ENCODE measurements at regions not wholly inside any gene's neighbourhood (a gene's known extent, or its start where the extent isn't known, plus 50 kb on each side); places are given as distances from the start of the nearest gene placed in this dataset.

DNA sequence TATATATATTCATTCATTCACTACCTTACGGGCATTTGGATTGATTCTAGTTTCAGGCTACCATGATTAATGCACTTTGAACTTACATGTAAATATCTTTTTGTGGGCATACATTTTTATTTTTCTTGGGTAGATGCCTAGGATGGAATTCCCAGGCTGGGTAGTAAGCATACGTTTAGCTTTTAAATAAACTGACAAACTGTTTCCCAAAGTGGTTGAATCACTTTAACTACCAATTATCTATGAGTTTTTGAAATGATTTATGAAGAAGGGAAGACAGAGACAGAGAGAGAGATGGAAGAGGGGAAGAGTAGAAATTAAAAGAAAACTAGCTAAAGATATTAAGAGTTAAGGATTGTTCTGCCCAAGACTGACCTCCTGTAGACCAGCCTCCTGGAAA lies 612.6 kb downstream of the PSAT1 start (continued):
- TF ChIP-seq, protein P1, sequence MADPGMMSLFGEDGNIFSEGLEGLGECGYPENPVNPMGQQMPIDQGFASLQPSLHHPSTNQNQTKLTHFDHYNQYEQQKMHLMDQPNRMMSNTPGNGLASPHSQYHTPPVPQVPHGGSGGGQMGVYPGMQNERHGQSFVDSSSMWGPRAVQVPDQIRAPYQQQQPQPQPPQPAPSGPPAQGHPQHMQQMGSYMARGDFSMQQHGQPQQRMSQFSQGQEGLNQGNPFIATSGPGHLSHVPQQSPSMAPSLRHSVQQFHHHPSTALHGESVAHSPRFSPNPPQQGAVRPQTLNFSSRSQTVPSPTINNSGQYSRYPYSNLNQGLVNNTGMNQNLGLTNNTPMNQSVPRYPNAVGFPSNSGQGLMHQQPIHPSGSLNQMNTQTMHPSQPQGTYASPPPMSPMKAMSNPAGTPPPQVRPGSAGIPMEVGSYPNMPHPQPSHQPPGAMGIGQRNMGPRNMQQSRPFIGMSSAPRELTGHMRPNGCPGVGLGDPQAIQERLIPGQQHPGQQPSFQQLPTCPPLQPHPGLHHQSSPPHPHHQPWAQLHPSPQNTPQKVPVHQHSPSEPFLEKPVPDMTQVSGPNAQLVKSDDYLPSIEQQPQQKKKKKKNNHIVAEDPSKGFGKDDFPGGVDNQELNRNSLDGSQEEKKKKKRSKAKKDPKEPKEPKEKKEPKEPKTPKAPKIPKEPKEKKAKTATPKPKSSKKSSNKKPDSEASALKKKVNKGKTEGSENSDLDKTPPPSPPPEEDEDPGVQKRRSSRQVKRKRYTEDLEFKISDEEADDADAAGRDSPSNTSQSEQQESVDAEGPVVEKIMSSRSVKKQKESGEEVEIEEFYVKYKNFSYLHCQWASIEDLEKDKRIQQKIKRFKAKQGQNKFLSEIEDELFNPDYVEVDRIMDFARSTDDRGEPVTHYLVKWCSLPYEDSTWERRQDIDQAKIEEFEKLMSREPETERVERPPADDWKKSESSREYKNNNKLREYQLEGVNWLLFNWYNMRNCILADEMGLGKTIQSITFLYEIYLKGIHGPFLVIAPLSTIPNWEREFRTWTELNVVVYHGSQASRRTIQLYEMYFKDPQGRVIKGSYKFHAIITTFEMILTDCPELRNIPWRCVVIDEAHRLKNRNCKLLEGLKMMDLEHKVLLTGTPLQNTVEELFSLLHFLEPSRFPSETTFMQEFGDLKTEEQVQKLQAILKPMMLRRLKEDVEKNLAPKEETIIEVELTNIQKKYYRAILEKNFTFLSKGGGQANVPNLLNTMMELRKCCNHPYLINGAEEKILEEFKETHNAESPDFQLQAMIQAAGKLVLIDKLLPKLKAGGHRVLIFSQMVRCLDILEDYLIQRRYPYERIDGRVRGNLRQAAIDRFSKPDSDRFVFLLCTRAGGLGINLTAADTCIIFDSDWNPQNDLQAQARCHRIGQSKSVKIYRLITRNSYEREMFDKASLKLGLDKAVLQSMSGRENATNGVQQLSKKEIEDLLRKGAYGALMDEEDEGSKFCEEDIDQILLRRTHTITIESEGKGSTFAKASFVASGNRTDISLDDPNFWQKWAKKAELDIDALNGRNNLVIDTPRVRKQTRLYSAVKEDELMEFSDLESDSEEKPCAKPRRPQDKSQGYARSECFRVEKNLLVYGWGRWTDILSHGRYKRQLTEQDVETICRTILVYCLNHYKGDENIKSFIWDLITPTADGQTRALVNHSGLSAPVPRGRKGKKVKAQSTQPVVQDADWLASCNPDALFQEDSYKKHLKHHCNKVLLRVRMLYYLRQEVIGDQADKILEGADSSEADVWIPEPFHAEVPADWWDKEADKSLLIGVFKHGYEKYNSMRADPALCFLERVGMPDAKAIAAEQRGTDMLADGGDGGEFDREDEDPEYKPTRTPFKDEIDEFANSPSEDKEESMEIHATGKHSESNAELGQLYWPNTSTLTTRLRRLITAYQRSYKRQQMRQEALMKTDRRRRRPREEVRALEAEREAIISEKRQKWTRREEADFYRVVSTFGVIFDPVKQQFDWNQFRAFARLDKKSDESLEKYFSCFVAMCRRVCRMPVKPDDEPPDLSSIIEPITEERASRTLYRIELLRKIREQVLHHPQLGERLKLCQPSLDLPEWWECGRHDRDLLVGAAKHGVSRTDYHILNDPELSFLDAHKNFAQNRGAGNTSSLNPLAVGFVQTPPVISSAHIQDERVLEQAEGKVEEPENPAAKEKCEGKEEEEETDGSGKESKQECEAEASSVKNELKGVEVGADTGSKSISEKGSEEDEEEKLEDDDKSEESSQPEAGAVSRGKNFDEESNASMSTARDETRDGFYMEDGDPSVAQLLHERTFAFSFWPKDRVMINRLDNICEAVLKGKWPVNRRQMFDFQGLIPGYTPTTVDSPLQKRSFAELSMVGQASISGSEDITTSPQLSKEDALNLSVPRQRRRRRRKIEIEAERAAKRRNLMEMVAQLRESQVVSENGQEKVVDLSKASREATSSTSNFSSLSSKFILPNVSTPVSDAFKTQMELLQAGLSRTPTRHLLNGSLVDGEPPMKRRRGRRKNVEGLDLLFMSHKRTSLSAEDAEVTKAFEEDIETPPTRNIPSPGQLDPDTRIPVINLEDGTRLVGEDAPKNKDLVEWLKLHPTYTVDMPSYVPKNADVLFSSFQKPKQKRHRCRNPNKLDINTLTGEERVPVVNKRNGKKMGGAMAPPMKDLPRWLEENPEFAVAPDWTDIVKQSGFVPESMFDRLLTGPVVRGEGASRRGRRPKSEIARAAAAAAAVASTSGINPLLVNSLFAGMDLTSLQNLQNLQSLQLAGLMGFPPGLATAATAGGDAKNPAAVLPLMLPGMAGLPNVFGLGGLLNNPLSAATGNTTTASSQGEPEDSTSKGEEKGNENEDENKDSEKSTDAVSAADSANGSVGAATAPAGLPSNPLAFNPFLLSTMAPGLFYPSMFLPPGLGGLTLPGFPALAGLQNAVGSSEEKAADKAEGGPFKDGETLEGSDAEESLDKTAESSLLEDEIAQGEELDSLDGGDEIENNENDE (IDR thresholded peaks at IDR 0.05; ENCODE audit: insufficient replicate concordance, low read length), result no peak
- no peak for TF ChIP-seq KDM4A (IDR thresholded peaks at IDR 0.05; ENCODE audit: low read depth, low read length, severe bottlenecking)
- no peak for TF ChIP-seq POU5F1 (IDR thresholded peaks at IDR 0.05; ENCODE audit: low read depth, low read length)
- TF ChIP-seq EP300 (IDR thresholded peaks at IDR 0.05; ENCODE audit: borderline replicate concordance in 1 of 2, low read depth in 2 of 2, low read length in 2 of 2), result no peak
- no peak for TF ChIP-seq SAP30 (IDR thresholded peaks at IDR 0.05; ENCODE audit: insufficient read depth, insufficient replicate concordance, low read length)
- no peak for TF ChIP-seq CBX5 (IDR thresholded peaks at IDR 0.05; ENCODE audit: low read depth, low read length)
- TF ChIP-seq CHD1 (IDR thresholded peaks at IDR 0.05; ENCODE audit: low read depth, low read length), result no peak
- TF ChIP-seq GTF2F1 (IDR thresholded peaks at IDR 0.05; ENCODE audit: borderline replicate concordance, low read depth, low read length), result no peak
- TF ChIP-seq HDAC6 (IDR thresholded peaks at IDR 0.05; ENCODE audit: low read depth, low read length), result no peak
